ENCODE measurements at regions not wholly inside any gene's neighbourhood (a gene's known extent, or its start where the extent isn't known, plus 50 kb on each side); places are given as distances from the start of the nearest gene placed in this dataset.

DNA sequence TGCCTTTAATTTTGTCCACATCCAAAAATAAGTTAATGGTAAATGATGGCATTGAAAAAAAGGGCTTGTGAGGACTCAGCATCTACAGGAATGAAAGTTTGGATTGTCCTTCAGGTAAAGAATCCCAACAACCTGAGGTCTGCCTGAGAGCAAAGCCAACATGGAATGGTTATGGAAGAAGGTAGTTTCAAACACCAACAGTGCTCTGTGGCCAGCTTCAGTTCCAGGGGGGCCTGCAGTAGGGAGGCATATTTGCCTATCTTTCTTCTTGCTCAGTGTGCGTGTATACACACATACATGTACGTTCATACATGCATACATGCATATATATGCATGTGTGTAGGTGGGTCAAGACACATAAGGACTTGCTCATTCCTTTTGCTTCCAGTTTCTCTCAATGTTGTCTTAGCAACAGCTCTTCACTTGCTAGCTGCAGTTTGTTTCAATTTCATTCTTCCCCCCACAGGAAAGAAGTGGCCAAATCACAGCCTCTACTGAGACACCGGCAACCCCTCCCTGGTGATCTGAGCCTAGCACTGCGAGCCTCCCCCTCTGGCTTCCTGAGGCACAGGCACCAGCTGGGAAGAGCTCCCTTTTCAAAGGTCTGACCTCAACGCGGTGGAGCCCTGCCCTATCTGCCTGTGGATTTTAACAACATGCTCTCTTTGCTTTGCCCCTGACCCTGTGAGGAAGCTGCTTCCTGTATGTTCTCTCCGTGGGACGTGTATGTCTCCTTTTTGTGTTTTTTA, 146.2 kb downstream of the KLF13 start:
- peak in 1 of 51 donors; percentile 12 for DNase-seq

DNA sequence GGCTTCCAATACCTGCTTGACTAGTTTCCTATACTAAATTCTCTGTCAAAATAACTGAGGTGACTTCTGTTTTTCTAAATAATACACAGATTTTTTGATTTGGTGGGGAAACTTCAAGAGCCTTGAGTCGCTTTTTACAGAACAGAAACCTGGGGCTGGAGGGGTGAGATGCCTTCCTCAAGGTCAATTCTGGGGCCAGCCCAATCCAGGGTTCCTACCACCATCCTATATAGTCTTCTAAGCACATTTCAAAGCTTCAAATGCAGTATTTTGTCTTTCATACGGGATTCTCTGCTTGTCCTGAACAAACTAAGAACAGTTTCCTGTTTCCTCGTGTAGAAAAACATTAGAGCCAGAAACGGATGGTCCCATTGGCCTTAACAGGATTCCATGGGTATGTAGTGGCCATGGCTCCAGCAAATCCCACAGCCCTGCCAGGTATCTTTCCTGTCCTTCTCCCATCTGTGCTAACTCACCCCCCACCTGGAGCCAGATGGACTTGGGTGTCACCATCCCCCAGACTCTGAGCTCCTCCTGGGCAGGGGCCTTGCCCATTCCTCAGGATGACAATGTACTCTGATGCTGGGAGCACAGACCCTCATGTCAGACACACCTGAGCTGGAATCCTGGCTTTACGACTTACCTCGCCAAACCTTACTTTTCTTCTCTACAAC, 146.9 kb downstream of the KLF13 start:
- no peak for DNase-seq

DNA sequence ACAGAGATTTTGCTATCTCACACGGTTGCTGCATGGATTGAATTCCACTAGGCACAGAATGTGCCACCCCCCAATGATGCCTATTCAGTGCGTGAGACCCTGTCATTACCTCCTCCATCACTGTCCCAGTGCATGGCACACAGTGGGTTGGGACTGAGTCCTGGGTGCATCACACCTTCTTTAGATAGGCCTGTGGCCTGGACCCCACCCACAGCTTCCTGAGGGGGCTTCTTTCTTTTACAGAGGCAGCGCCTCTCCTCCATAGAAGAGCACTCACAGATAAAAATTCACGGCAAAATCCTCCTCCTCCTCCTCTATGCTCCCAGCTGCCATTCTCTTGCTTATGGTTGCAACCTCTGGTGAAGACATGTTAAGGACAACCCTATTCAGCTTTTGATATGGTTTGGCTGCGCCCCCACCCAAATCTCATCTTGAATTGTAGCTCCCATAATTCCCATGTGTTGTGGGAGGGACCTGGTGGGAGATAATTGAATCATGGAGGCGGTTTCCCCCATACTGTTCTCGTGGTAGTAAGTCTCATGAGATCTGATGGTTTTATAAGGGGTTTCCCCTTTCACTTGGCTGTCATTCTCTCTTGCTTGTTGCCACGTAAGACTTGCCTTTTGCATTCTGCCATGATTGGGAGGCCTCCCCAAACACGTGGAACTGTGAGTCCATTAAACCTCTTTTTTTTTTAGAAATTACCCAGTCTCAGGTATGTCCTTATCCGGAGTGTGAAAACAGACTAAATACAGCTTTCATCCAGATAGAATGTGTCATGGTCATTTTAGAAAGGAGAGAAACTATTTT, 147.6 kb downstream of the KLF13 start:
- no peak for DNase-seq

GRCh38 chr15:31476236-31476810, 149.7 kb downstream of the KLF13 start:
- no peak for DNase-seq

DNA sequence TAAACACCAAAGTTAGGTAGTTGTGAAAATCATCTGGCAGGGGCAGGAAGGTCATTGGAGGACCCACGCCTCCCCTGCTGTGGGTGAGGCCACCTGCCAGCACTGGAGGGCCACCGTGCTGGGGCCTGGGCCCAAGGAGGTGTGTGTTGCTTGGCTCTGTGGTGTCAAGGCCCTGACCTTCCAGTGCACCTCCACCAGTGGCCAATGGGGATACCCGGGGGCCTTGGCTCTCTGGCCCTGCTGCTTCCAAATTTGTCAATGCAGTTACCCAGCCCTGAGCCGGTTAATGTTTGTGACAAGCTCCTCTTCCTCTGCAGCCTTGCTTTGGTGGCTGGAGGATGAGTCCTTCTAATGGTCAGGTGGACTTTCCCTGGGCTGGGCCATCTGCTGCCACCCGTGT, 150.2 kb downstream of the KLF13 start:
- DNase-seq = no peak

DNA sequence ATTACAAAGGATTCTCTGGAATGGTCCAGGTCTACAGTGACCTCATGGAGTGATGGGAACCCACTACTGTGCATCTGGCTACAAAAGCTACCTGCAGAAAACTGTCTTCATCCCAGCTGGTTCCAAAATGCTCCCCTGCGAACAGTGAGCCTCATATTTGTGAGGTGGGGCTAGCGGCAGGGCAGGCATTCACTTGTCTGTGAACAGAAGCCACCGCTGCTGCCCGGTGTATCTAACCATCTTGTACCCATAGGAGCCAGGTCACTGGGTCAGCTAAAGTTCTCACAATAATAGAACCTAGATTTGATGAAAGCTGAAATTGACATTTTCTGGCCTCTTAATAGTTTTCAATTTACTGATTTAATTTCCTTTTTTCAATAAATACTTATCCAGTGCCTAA, 150.7 kb downstream of the KLF13 start:
- no peak for DNase-seq

- DNase-seq = no peak
Measured at GRCh38 chr15:31477851-31478701, 151.4 kb downstream of the KLF13 start.

DNA sequence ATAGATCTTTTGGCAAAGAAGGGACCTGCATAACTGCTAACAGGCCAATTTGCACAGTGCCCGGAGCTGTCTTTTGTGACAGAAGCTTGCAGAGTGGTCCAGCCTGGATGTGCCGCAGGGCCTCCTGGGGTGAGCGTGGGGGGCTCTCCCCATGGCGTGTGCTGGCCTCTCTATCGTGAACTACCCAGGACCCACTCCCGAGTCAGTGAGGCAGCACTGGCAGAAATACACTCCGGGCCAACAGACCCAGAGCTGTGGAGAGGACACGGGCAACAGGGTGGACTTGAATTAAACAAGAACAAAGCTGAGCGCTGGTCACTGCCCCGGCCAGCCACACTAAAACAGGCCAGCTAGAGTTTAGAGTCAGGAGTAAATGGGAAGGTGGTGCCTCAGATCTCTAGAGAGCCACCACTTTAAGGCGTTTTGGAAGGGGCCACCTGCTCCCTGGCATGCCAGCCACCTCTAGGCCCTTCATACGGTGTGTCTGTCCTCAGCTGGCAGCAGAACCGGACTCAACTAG, 152.1 kb downstream of the KLF13 start:
- DNase-seq = no peak

DNA sequence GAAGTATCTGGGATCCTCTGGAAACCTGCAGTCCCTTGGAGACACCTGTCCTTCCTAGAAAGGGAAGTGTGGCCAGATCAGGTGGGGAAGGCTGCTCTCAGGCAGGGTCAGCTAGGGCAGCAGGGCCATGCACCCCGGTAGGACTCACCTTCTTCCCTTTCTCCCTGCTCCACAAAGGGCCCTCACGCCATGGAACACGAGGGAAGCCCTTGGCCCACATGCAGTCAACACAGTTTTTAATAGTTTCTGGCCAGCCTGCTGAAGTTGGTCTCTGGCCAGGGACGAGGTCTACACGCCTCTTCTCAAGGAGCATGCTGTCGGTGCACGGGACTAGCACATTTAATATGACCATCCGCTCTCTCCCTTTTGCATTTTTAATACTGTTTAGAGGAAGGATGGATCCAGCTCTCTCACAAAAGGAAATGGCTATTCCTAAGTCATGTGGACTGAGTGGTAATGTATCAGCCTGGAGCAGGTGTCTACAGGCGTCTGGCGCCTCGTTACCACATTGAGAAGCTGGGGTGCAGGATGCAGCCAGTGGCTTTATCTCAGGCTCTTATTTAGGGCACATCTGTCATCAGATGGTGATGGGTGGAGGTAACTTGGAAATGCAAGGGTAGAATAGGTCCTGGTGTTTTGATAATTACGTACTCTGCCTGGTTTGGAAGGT, 153.9 kb downstream of the KLF13 start:
- DNase-seq = no peak

GRCh38 chr15:31481142-31481541, 154.5 kb downstream of the KLF13 start:
- DNase-seq = no peak

GRCh38 chr15:31482122-31482922, 155.7 kb downstream of the KLF13 start:
- DNase-seq = no peak

- no peak for DNase-seq
Measured at GRCh38 chr15:31483053-31483985, 156.7 kb downstream of the KLF13 start.

GRCh38 chr15:31483986-31484951, 157.6 kb downstream of the KLF13 start:
- no peak for DNase-seq

- DNase-seq = no peak
Measured at GRCh38 chr15:31484986-31485385, 158.4 kb downstream of the KLF13 start.

DNA sequence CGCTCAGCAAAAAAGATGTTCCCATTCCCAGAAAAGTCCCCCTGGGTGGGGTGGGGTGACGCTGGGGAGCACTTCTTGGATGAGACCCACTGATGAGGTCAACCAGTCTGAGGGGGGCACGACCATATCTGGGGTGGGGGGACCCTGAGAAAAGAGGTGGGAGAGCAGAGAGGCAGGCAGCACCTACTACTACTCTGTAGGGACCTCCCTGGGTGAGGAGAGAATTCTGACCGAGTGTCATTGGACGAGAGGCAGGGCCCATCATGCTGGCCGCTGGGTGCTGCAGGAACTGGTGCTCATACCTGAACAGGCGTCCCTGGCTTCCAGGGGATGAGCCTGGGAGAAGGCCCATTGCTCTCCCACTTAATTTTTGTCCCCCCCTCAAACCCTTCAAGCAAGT, 158.8 kb downstream of the KLF13 start:
- DNase-seq = no peak

GRCh38 chr15:31485911-31486461, 159.4 kb downstream of the KLF13 start:
- no peak for DNase-seq

DNA sequence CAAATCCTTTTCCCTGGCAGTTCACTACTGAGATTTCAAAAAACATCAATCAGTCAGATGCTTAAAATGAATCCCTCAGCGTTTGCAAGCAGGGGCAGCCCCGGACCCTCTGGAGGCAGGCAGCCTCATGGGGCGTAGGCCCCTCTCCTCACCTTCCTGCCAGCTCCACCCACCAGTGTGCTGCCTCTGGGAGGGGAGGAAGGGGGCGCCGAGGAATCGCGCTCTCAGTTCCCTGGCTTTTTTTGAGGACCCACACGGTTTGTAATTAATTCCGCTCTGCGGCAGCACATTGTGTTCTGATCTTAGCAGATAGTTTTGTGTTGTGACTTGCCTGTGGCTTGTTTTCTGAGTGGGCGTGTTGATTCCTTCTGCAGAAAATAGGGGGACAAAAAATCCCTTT, 159.9 kb downstream of the KLF13 start:
- DNase-seq = no peak

Data from hypothalamus (tissue), 51 donors.